ENCODE measurements at regions not wholly inside any gene's neighbourhood (a gene's known extent, or its start where the extent isn't known, plus 50 kb on each side); places are given as distances from the start of the nearest gene placed in this dataset.

- Mint-ChIP-seq H3K27ac (ENCODE audit: unreplicated experiment) (no peak overlapping the region), H3K36me3 (ENCODE audit: insufficient read depth, unreplicated experiment) (no peaks in the 10 kb centered on the region), H3K9me3 (ENCODE audit: low read depth, unreplicated experiment) (no peaks in the 10 kb centered on the region), H3K4me3 (ENCODE audit: low read depth, unreplicated experiment) (no peak overlapping the region), H3K27me3 (ENCODE audit: unreplicated experiment) (peaks cover 97% of the 10 kb centered on the region), H3K4me1 (ENCODE audit: low read depth, unreplicated experiment) (no peaks in the 10 kb centered on the region)
- intact Hi-C loops (cut with micrococcal nuclease; ENCODE audit: unreplicated experiment), result no loop called here
- TF ChIP-seq CTCF (IDR thresholded peaks at IDR 0.05; ENCODE audit: unreplicated experiment), result no peak
- no TSS peak for BruUV-seq (replicated peaks)
- DNase-seq, result no peak
- CTCF ChIA-PET, result interaction anchor here (1.4 to 1.6 kb wide), 2 partner anchors 11 to 13 kb away, joined by 3 read pairs; no protein-coding TSS in a partner anchor
Measured at GRCh38 chr10:71042216-71042615, 153.9 kb upstream of the PCBD1 start.

DNA sequence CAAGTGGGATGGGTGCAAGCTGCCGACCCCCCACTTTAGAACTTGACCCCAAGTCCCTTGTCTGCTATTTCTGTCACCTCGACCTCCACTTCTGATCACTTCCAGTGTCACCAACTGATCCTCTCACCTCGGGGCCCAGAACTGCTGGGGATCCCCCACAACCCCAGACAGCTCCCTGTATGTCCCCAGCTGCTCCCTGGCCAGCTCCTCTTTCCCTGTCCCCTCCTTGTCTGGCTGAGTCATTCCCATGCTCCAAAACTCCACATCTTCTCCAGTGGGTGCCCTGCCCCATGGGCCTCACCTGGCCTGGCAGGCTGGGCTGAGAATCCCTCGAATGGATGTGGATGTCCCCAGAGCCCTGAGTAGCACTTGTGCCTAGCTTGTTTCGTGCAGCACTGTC, 154.3 kb upstream of the PCBD1 start:
- no TSS peak for BruUV-seq (replicated peaks)
- DNase-seq, result no peak
- Mint-ChIP-seq H3K4me3 (ENCODE audit: low read depth, unreplicated experiment) (no peak overlapping the region), H3K9me3 (ENCODE audit: low read depth, unreplicated experiment) (no peaks in the 10 kb centered on the region), H3K36me3 (ENCODE audit: insufficient read depth, unreplicated experiment) (no peaks in the 10 kb centered on the region), H3K4me1 (ENCODE audit: low read depth, unreplicated experiment) (no peaks in the 10 kb centered on the region), H3K27ac (ENCODE audit: unreplicated experiment) (no peak overlapping the region), H3K27me3 (ENCODE audit: unreplicated experiment) (peaks cover 97% of the 10 kb centered on the region)
- CTCF ChIA-PET, result interaction anchor here (1.4 to 1.6 kb wide), 2 partner anchors 10 to 13 kb away, joined by 3 read pairs; no protein-coding TSS in a partner anchor
- intact Hi-C loops (cut with micrococcal nuclease; ENCODE audit: unreplicated experiment), result no loop called here
- TF ChIP-seq CTCF (IDR thresholded peaks at IDR 0.05; ENCODE audit: unreplicated experiment), result no peak

- CTCF ChIA-PET, result no interaction called here
- intact Hi-C loops (cut with micrococcal nuclease; ENCODE audit: unreplicated experiment), result no loop called here
- Mint-ChIP-seq H3K4me3 (ENCODE audit: low read depth, unreplicated experiment) (no peak overlapping the region), H3K4me1 (ENCODE audit: low read depth, unreplicated experiment) (no peaks in the 10 kb centered on the region), H3K27ac (ENCODE audit: unreplicated experiment) (no peak overlapping the region), H3K9me3 (ENCODE audit: low read depth, unreplicated experiment) (no peaks in the 10 kb centered on the region), H3K36me3 (ENCODE audit: insufficient read depth, unreplicated experiment) (no peaks in the 10 kb centered on the region), H3K27me3 (ENCODE audit: unreplicated experiment) (peaks cover 100% of the 10 kb centered on the region)
- DNase-seq, result no peak
- no peak for TF ChIP-seq CTCF (IDR thresholded peaks at IDR 0.05; ENCODE audit: unreplicated experiment)
- BruUV-seq (replicated peaks), result no TSS peak
Measured at GRCh38 chr10:71043858-71044257, 155.5 kb upstream of the PCBD1 start.

GRCh38 chr10:71044720-71045119, 156.4 kb upstream of the PCBD1 start:
- CTCF ChIA-PET, result no interaction called here
- Mint-ChIP-seq H3K9me3 (ENCODE audit: low read depth, unreplicated experiment) (no peaks in the 10 kb centered on the region), H3K4me1 (ENCODE audit: low read depth, unreplicated experiment) (no peaks in the 10 kb centered on the region), H3K36me3 (ENCODE audit: insufficient read depth, unreplicated experiment) (no peaks in the 10 kb centered on the region), H3K27me3 (ENCODE audit: unreplicated experiment) (peaks cover 100% of the 10 kb centered on the region), H3K4me3 (ENCODE audit: low read depth, unreplicated experiment) (no peak overlapping the region), H3K27ac (ENCODE audit: unreplicated experiment) (no peak overlapping the region)
- no peak for DNase-seq
- no TSS peak for BruUV-seq (replicated peaks)
- no peak for TF ChIP-seq CTCF (IDR thresholded peaks at IDR 0.05; ENCODE audit: unreplicated experiment)
- intact Hi-C loops (cut with micrococcal nuclease; ENCODE audit: unreplicated experiment), result no loop called here

Data from Calu3 (cell line).